ENCODE measurements at regions not wholly inside any gene's neighbourhood (a gene's known extent, or its start where the extent isn't known, plus 50 kb on each side); places are given as distances from the start of the nearest gene placed in this dataset.
"Not testable (repeated sequence)": the region's sequence is repeated elsewhere in the genome, so short reads cannot be mapped to it uniquely, and the experiment has no call there.

DNA sequence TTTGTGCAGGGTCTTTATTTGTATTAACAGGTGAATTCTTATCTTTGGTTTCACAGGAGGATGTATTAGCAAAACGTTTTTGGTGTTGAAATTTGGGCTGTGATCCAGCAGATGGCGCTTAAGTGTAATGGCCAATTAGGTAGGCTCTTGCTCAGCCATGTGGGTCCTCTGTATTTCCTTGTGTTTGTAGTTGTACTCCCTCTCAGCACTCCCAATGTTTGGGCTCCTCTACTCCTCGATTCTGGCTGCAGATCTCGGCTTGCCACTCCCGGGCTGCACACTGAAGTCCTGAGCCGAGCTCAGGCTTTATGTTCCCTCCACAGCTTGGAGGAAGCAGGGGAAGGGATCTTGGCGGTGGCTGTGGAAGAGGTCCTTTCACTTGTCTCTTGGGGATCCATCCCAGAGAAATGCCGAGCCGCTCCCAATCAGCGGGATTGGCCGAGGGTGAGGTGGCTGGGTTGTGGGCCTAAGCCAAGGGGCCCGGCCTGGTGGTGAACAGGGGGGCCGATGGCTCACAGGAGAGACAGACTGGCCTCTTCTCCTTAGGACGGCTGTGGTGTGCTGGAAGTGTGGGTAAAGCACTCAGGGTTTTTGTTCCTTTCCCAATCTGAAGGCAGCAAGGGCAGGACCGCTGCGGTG is 133.7 kb downstream of the AEBP2 start:
- peak in 1 of 2 experiments; percentile 26 for DNase-seq

DNA sequence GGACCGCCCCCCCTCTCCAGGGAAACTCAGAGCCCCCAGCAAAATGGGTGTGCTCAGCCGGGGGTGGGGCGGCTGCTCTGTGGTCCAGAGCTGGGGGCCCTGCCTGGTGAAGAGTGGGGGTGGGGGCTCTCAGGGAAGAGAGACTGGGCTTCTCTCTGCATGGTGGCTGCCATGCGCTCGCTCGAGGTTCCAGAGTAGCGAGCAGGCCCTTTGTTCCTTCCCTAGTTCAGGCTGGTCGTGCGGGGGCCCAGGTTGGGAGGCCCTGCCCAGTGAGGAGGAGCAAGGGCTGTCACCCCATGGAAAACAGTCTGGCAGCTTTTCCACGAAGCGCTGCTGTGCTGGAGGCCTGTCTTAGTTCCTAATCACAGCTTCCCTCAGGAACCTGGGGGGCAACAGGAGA is 134.6 kb downstream of the AEBP2 start:
- no peak for DNase-seq

- DNase-seq, result no peak
Measured at GRCh38 chr12:19574601-19575000, 135.3 kb downstream of the AEBP2 start.

DNA sequence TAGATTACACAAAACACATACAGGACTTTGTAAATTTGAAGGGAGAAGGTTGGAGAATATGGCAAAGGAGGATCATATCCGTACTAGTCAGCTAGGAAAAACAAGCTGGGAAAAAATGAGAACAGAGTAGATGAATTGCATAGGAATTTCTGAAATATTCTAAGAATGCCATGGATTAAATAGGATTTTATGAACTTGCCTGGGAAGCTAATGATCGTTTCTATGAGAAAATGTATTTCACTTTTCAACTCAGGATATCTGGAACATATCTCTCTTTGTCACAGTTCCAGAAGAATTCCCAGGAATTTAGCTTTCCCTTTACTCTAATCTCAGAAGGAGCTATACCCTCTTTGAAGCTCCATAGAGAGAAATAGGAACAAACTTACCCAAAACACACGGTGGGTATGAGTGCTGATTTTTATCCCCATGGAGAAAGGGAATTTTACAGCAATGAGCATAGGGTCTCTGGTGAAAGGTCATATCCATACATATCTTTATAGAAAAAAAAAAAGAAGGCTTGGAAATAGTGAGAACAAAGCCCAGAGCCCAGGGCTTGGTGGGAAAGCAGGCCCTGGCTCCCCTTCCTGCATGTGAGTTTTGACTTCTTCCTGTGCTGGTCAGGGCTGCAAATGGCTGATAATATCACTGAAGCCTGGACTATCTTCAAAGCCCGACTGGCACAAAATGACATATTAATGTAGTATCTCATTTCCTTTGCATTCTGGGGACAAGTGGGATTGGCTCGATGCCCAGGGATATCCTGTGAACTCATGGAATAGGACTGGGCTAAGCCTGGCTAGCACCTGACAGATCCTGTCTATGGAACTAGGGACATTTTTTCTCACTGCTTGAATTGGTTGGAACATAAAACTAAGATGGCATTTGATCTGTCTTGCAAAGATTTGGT is 136.3 kb downstream of the AEBP2 start:
- DNase-seq, result no peak

DNA sequence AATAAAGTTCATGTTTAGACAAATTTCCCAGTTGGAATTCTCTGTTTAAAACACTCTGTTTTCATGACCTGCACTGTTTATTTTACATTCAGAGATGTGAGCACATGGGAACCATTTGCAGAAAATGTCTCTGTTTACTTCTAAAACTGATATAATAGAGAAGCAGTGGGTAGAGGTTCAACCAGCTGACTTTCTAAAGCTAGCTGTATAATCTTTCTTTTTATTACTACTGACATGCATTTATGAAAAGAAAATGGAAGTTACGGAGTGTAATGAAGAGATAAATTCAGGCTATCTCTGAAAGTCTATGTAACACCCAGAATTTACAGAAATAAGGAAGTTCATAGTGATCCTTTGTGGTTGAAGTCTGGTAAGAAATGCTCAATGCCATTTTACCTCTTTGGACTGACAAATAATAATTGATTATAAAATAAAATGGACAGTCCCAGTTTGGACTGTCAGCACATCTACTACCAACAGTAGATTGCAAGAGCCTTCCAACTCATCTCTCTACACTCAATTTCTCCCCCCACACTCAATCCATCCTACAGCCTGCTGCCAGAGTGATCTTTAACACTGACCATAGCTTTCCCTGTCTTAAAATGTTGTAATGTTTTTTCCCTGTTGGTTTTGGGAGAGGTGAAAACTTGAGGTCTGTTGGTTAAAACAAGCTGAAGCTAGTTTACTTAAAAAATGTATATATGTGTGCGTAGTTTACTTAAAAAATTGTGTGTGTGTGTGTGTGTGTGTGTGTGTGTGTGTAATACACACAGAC is 137.4 kb downstream of the AEBP2 start:
- no peak for DNase-seq

DNA sequence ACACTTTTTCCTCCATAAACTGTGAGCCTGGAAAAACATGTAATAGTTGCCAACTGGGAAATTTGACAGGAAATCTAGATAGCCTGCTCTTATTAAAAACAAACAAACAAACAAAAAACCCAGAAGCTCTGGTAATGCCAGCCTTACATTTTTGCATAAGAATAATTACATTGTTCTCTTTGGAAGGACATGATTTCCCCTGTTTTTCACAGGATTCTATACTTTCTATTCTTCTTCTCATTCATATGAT is 137.9 kb downstream of the AEBP2 start:
- no peak for DNase-seq

DNA sequence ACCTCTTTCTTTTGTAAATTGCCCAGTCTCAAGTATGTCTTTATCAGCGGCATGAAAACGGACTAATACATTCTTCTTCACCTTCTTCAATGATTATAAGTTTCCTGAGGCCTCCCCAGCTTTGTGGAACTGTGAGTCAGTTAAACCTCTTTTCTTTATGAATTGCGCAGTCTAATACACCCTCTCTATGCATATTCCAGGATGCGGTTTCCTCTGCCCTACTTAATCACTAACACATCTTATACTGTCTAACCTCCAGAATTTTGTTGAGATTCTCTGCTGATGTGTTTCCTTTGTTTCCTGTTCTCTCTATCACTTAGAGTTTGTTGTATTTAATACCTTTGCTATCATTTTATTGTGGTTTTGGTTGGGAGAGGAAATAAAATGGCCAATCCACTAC is 145.4 kb downstream of the AEBP2 start:
- DNase-seq, result no peak

- no peak for DNase-seq
Measured at GRCh38 chr12:19588951-19589350, 149.7 kb downstream of the AEBP2 start.

GRCh38 chr12:19591951-19592350 is 152.7 kb downstream of the AEBP2 start:
- DNase-seq, result no peak

DNA sequence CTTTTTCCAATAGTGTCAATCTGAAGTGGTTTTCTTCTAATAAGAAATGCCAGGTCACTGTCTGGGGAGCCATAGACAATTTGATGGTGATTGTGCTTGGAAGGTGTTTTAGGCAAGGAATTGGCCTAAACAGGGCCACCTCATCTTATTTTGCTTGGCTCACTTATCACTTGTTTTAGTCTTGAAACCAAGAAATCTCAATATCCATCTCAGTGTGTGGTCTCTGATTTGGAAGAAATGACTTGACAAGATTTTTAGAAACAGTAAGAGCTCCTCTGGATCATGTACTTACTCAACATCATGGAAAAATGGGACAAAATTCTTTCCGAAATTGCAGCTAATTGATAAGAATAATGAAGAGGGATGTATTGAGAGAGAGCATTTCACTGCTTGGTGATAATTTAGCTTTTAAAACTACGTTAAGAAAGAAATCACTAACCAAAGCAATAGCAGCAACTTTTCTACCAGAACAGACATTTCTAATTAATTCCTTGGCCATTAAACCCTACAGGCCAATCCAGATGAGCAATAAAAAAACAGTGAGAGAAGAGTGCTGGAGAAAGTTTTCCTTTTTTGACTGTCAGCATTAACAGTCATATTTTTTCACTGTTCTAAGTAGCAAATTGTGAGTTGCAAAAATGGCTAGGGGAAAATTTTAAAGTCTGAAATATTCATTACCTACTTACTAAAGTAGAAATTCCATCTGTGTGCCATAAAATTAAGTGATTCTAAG is 157.3 kb downstream of the AEBP2 start:
- DNase-seq, result no peak

DNA sequence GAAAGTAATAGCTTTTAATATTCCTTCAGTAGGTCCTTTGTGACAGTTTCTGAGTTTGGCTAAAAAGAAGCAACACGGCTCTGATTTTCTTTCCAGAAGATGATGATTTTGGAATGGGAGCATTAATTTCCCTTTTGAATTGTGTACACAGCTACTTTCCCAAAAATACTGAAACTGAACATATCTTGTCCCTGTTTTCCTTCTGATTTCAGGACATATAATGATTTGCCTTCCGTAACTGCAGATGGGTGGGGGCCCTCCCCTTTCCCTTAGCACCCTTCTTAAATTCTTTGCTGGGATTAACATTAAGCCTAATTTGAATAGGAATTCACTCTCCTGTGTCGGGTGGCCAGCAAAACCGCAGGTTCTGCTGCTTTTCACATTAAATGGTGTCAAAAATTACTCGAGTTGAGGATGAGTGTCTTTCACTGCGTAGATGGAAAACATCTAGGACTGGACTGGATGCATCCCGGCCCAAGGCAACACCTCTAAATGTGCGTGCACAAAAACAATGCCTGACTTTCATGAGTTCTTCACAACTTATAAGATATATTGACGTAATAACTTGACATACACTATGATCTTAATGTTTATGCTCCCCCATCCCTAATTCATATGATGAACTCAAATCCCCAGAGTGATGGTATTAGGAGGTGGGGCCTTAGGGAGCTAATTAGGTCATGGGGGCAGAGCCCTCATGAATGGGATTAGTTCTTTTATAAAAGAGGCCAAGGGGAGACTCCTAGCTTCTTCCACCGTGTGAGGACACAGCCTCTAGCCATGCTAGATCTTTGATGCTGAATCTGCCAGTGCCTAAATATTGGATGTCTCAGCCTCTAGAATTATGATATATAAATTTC is 158.1 kb downstream of the AEBP2 start:
- DNase-seq, result no peak

GRCh38 chr12:19605720-19606119 is 166.4 kb downstream of the AEBP2 start:
- no peak for DNase-seq

- no peak for DNase-seq
Measured at GRCh38 chr12:19608039-19608438, 168.7 kb downstream of the AEBP2 start.

DNA sequence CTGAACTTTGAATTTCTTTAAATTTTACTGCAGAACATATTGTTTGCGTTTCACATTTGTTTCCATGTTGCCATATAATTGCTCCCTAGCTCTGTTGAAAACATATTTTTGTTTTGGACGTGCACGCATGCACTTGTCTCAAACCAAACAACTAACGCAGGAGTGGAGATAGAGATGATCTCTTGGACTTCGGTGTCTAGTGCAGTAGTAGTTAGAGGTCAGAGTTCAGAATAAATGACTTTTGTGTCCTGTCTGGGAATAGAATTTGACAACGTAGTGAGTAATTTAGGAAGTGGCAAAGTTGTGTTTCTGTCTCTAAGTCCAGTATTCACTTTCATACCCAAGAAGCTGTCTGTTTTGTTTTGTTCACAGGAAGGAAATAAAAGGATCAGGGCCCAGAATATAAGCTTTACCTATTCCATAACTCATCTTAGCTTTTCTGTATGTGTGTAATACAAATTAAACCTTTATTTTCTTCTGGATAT is 173.8 kb downstream of the AEBP2 start:
- no peak for DNase-seq

DNA sequence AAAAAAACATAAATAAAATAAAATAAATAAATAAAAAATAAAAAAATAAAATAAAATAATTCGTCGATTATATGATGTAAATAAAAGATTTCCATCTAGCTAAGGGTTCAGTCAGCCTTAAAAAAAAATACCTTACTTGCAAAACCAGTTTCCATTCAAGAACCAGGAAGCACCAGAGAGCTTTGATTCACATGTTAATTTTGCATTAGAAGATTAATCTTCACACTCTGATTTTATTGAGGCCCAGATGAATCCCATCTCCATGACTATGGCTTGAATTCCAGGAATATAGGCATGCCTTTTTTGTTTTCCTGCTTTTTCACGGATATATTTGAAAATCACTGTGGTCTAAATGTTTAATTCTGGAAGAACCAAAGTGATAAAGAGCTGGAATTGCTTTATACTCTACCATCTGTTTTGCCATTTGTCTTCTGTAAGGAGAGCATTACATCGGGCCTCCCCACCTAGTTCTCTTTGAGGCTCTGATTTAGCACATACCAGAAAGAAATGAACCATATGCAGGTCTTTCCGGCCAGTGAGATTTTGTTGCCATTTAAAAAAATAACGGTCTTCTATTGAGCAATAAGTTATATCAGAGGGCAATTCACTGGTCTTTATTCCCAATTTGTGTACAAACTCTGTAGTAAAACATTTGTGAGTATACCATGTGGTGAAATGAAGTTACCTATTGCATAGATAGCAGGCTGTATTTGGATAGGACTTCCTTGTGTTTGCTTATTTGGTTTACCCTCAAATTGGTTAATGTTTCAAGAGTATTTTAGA is 175.5 kb downstream of the AEBP2 start:
- DNase-seq, result no peak

DNA sequence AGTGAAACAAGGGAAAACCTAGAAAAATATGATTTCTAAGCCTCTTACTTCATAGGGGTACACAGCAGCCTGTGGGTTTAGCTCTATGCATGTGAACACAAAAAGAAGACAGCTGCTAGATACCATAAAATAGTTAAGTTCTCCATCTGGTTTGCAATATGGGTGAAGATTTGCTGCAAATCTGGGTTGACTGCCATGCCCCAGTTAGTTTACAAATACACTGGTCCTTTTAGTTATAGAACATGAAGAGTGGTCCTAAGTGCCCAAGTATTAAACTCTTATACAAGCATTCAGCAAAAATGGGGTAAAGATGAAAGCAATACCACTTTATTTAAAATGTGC is 176.1 kb downstream of the AEBP2 start:
- DNase-seq, result no peak

DNA sequence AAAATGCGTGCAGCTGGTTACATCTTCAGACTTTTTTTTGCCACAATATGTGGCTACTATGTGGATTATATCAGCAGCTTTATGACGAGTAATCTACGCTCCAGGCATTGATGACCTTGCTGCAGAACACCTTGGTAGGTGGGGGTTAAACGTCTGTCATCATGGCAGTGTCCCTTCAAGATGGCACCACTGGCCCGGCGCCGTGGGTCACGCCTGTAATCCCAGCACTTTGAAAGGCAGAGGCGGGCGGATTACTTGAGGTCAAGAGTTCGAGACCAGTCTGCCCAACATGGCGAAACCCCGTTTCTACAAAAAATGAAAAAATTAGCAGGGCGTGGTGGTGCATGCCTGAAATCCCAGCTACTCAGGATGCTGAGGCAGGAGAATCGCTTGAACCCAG is 177.5 kb downstream of the AEBP2 start:
- no peak for DNase-seq

DNA sequence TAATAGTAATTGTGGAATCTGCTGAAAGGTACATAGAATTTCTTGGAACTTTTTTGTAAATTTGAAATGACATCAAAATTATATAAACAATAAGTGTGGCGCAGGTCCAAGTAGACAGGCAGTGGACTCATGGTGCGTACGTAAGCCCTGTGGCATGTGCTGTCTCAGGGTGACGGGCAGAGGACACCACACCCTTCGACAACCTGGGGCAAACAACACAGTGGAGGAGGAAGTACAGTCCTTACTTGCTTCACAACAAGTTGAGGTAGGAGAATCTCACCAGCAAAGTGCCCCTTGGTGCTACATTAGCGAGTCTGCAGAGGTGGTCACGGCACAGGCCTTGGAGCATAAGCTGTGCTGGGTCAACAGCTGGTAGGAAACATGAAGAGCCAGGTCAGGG is 180.9 kb downstream of the AEBP2 start:
- no peak for DNase-seq

DNA sequence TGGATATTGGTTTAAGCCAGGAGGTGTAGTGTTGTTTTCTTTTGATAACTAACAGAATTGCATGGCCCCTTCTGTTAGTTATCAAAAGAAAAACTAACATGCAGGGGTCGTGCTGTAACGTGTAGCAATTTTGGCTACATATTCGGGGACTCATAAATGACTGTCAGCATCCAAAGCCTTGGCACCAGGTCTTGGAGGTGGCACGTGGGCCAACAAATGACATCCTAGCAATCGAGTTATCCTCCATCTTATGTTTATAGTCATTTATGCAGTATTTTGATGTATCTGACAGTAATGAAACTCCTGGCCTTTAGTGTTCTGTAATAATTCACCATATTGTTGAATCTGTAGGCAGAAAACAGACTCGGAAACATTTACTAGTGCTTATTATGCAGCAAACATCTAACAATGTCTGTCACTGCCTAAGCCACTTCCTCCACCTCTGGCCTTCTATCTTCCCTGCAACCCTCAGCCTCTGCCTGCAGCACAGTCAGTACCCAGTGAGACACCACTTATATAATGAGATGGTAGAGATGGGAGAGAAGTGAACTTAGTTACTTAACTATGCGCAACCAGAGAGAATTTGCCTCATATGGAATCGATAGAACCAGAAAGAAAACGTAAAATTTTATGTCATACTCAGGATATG is 184.6 kb downstream of the AEBP2 start:
- no peak for DNase-seq

DNA sequence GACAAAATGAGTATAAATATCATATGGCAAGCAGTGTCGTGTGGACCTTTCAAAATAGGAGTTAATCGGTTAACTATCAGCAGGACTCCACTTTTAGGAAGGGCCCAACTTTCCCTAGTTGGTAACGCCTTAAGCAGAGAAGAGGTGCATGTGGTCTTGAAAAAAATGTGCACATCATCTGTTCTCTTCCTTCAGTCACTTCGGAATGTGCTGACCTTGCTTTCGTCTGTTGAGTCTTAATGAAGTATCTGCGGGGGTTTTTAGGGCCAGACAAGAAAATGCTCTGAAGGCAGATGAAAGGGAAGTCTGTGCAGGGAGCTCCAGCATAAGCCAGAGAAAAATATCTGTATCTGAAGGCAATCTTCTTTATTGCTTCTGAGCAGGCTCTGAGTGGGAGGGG is 185.2 kb downstream of the AEBP2 start:
- no peak for DNase-seq

DNA sequence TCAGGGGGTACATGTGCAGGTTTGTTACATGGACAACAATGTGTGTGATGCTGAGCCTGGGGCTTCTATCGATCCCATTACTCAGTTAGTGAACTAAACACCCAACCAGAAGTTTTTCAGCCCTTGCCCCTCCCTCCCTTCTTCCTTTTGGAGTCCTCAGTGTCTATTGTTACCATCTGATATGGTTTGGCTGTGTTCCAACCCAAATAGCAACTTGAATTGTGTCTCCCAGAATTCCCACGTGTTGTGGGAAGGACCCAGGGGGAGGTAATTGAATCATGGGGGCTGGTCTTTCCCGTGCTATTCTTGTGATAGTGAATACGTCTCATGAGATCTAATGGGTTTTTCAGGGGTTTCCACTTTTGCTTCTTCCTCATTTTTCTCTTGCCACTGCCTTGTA is 186.3 kb downstream of the AEBP2 start:
- DNase-seq, result not testable (repeated sequence)
